GM18867 (cell line): ENCODE measurements at regions not wholly inside any gene's neighbourhood (a gene's known extent, or its start where the extent isn't known, plus 50 kb on each side); places are given as distances from the start of the nearest gene placed in this dataset.

Experiments used
- ATAC-seq: cut with Tn5 transposase; IDR thresholded peaks from one replicate; pipeline ENCODE4 v1.9.1; 2021; ENCODE audit warnings: mild to moderate bottlenecking, moderate library complexity; ENCODE audit not compliant: unreplicated experiment

- no peak for ATAC-seq
Measured at GRCh38 chr5:40010436-40010835, 585.7 kb upstream of the DAB2 start.

- ATAC-seq, result no peak
Measured at GRCh38 chr5:40006260-40006659, 581.5 kb upstream of the DAB2 start.

GRCh38 chr5:40001796-40002195, 577.0 kb upstream of the DAB2 start:
- no peak for ATAC-seq

GRCh38 chr5:39998518-39998917, 573.7 kb upstream of the DAB2 start:
- ATAC-seq, result no peak

DNA sequence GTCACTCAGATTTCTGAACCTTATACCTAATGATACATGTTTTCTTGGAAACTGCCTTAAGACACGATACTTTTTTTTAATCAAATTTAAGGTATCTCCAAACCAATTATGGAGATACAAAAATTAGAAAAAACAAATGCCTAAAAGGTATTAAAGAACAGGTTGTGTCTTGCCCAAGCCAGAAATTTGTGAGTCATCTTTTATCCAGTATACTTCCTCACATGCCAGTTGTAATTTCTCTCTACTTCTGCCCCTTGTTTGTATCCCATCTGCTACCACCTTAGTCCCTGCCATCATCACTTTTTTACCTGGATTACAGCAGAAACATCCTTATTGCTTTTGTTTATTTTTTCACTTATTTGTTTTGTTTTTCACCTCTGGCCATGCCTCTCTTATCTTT, 571.2 kb upstream of the DAB2 start:
- no peak for ATAC-seq

DNA sequence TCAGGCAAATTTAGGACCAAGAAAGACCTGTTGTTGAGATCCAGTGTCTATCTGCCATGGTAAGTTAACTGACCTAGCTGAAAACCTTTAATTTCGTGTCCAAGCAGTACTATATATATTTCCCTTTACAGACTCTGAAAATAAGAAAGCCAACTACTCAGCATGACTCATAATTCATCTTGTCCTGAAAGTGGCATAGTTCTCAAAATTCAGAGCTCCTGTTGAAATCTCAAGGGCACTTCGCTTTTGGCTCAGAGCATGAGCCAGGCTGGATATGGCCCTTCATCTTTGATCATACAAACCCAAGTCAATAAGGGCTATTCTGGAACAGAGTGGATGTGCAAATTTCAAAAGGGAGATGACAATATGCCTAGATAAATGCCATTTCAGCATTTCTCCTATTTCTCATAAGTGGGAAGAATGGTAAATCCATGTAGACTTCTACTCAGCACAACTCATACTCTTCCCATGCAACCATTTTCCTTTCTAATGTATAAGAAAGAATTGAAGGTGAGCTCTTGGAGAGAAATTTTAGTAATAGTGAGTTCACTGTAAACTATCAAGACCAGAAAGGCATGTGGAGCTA, 567.9 kb upstream of the DAB2 start:
- ATAC-seq, result no peak

- no peak for ATAC-seq
Measured at GRCh38 chr5:39986614-39987013, 561.8 kb upstream of the DAB2 start.

DNA sequence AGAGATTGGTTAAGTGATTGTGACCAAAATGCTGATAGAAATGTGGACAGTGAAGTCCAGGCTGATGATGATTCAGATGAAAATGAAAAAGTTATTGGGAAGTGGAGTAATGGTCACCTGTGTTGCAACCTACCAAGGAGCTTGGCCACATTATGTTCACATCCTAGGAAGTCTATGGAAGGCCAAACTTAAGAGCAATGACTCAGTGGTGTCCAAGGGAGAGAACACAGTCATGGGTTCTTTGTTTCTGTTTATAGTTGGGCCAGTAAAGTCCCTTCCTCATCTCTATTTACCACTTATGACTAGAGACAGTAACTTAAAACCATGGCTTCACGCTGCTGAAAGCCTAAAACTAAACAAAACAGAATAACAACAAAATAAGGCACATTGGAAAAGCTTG, 555.3 kb upstream of the DAB2 start:
- no peak for ATAC-seq

GRCh38 chr5:39977066-39977655, 552.4 kb upstream of the DAB2 start:
- no peak for ATAC-seq

DNA sequence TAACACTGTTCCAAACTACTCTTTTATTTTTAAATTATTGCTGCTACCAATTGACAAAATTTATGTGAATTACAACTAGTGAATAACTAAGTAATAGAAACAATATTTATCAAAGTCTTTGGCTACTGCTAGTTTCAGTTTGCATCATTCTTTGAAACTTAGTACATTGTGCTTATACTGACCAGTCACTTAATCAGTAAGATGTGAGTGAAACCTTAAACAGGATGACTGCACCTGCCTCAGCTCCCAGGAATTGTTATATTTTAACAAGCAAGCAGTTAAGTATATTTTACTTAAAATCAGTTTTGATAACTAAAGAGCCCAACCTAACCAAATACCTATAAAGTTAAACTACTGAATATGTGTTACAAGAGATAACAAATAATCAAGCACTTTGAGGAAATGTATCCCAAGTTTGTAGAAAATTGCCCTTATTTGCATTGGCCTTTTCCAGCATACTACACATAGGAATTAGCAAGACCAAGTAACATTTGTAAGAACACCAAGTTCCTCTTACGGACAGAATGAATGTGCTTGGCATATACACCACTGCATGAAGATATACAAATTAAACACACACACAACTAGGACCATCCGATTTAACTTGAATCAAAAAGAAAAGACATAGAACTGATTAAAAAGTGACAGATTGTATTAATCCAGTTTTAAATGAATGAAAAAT, 545.5 kb upstream of the DAB2 start:
- no peak for ATAC-seq

GRCh38 chr5:39968381-39968780, 543.6 kb upstream of the DAB2 start:
- no peak for ATAC-seq

DNA sequence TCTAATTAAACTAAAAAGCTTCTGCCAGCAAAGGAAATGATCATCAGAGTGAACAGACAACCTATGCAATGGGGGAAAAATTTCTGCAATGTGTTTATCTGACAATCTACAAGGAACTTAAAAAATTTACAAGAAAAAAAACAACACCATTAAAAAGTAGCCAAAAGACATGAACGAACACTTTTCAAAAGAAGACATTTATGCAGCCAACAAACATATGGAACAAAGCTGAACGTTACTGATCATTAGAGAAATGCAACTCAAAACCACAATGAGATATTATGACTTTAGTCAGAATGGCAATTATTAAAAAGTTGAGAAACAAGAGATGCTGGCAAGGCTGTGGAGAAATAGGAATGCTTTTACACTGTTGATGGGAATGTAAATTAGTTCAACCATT, 530.4 kb upstream of the DAB2 start:
- ATAC-seq, result no peak

DNA sequence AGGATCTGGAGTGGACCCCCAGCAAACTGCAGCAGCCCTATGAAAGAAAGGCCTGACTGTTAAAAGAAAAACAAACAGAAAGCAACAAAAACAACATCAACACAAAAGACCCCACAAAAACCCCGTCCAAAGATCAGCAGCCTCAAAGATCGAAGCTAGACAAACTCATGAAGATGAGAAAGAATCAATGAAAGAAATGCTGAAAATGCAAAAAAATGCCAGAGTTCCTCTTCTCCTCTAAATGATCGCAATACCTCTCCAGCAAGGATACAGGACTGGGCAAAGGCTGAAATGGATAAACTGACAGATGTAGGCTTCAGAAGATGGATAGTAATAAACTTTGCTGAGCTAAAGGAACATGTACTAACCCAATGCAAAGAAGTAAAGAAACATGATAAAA, 526.3 kb upstream of the DAB2 start:
- no peak for ATAC-seq

GRCh38 chr5:39948867-39949468, 524.2 kb upstream of the DAB2 start:
- peak; percentile 95 for ATAC-seq

DNA sequence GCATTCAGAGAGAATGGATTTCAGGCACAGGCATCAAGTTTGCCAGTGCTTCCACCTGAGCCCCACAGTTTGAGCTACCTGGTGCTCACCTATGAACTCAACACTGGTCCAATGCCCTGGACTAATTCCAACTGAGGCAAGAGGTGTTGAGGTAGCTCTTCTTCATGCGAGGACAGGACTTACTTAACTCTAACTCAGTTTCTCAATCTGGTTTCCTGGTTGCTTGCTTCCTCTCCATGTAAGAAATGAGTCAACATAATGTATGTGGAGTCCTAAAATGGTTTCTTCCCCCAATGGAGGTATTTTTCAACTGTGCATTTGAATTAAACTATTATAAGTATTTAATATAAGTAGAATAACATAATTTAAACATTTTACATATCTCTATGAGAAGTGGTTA, 523.6 kb upstream of the DAB2 start:
- ATAC-seq, result no peak

DNA sequence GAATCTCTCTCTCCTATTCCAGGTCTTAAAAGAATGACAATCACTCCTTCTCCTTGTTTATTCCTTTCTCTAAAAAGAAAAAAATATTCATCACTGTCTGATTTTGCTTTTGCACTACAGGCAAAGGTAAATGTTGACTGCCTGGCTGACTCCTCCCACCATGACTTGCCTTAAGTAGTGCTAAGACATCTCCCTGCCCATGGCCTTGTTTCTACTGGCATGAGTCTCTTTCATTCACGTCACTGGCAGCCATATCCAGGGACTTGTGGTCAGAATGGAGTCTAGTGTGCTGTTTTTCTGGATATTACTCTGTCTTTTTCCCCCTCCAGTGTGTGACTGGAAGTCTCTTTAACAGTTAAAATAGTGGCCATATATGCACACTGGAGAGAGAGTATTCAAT, 522.9 kb upstream of the DAB2 start:
- no peak for ATAC-seq

- no peak for ATAC-seq
Measured at GRCh38 chr5:39946356-39947045, 521.7 kb upstream of the DAB2 start.

DNA sequence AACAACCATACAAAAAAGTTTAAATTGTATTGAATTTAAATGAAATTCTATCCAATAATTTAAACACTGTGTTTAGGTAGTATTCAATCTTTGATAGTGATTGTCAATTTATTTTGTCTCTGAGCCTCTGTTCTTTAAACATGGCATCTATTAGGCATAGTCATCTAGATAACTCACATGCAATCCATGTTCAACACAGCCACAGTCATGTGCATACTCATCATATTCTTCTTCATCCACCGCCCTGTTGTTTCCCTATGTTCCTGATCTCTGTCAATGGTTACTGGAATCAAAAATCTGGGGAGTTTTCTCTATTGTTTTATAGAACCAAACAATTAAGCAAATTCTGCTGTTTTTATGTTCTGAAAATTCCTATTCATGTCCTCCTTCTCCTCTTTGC, 521.1 kb upstream of the DAB2 start:
- ATAC-seq, result no peak

DNA sequence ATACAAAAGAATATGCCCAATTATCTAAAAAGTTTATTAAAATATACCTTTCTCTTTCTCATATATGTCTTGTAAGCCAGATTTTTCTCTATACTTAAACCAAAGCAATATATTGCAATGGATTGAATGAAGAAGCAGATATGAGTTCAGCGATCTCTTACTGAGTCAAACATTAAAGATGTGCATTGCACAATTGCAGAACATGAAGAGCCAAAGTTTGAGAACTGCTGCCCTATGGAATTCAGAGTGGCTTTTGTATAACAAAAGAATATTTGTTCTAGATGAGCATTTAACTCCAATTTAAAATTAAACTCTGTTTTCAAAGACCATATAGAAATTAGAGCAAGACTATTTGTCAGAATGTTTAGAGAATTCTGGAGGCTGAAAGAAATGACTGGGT, 519.0 kb upstream of the DAB2 start:
- no peak for ATAC-seq

- no peak for ATAC-seq
Measured at GRCh38 chr5:39942606-39943005, 517.8 kb upstream of the DAB2 start.

DNA sequence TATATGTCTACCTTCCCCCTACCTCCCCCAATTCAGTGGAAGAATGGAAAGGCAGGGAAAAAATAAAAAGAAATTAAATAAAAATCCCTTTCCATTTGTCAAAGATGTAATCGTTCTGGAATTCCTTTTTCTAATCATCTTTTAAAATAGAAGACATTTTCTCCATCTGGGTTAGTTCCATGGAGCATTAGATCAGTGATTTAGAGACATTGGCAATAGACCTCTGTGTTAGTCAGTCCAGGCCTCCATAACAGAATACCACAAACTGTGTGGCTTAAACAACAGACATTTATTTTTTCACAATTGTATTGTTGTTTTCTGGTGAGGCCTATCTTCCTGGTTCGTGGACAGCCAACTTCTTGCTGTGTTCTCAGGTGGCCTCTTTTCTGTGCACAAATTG, 516.6 kb upstream of the DAB2 start:
- ATAC-seq, result no peak

DNA sequence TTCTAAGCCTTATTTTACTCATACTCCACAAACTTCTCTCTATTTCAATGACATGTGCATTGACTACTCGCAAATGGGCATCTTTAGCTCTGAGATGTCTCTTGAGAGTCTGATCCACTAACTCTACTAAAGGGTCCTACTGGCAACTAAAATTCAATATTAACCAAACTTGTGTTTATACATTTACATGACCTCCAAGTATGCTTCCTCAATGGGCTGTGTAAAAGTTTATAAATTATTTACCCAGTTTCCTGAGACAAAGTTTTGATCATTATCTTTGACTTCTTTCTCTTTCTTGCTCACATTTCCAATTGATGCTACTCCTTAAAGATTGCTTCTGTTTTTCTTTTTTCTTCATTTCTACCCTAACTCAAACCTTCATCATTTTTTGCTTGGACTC, 510.1 kb upstream of the DAB2 start:
- no peak for ATAC-seq
